ENCODE measurements at regions not wholly inside any gene's neighbourhood (a gene's known extent, or its start where the extent isn't known, plus 50 kb on each side); places are given as distances from the start of the nearest gene placed in this dataset.

GRCh38 chr18:40932862-40933261 lies 1022.2 kb upstream of the PIK3C3 start:
- DNase-seq: no peak

GRCh38 chr18:40930211-40930882 lies 1024.7 kb upstream of the PIK3C3 start:
- DNase-seq: no peak

GRCh38 chr18:40929399-40929798 lies 1025.6 kb upstream of the PIK3C3 start:
- DNase-seq: no peak

GRCh38 chr18:40926679-40927078 lies 1028.4 kb upstream of the PIK3C3 start:
- DNase-seq: no peak

- no peak for DNase-seq
Observed at GRCh38 chr18:40925071-40925541, 1029.9 kb upstream of the PIK3C3 start.

GRCh38 chr18:40921845-40922629 lies 1033.0 kb upstream of the PIK3C3 start:
- no peak for DNase-seq

- DNase-seq: no peak
Observed at GRCh38 chr18:40917056-40917455, 1038.0 kb upstream of the PIK3C3 start.

- no peak for DNase-seq
Observed at GRCh38 chr18:40915724-40916123, 1039.3 kb upstream of the PIK3C3 start.

GRCh38 chr18:40911582-40912254 lies 1043.3 kb upstream of the PIK3C3 start:
- DNase-seq: no peak

GRCh38 chr18:40911041-40911440 lies 1044.0 kb upstream of the PIK3C3 start:
- DNase-seq: no peak

- DNase-seq: no peak
Observed at GRCh38 chr18:40907842-40908241, 1047.2 kb upstream of the PIK3C3 start.

- DNase-seq: no peak
Observed at GRCh38 chr18:40904295-40904694, 1050.7 kb upstream of the PIK3C3 start.

GRCh38 chr18:40902436-40902835 lies 1052.6 kb upstream of the PIK3C3 start:
- DNase-seq: no peak

GRCh38 chr18:40897884-40898283 lies 1057.2 kb upstream of the PIK3C3 start:
- no peak for DNase-seq

- DNase-seq: no peak
Observed at GRCh38 chr18:40883271-40883670, 1071.8 kb upstream of the PIK3C3 start.

- DNase-seq: no peak
Observed at GRCh38 chr18:40882468-40882867, 1072.6 kb upstream of the PIK3C3 start.

GRCh38 chr18:40878371-40878770 lies 1076.7 kb upstream of the PIK3C3 start:
- DNase-seq: no peak

- DNase-seq: no peak
Observed at GRCh38 chr18:40877096-40877495, 1077.9 kb upstream of the PIK3C3 start.

- no peak for DNase-seq
Observed at GRCh38 chr18:40875101-40875615, 1079.9 kb upstream of the PIK3C3 start.

GRCh38 chr18:40874233-40874632 lies 1080.8 kb upstream of the PIK3C3 start:
- no peak for DNase-seq

- DNase-seq: no peak
Observed at GRCh38 chr18:40868110-40868858, 1086.8 kb upstream of the PIK3C3 start.

GRCh38 chr18:40867459-40867858 lies 1087.6 kb upstream of the PIK3C3 start:
- no peak for DNase-seq

- no peak for DNase-seq
Observed at GRCh38 chr18:40866968-40867367, 1088.1 kb upstream of the PIK3C3 start.
